ENCODE measurements at regions not wholly inside any gene's neighbourhood (a gene's known extent, or its start where the extent isn't known, plus 50 kb on each side); places are given as distances from the start of the nearest gene placed in this dataset.
A peak's percentile ranks its signal among the peaks of the same experiment; 100 is the strongest.

- no peak for DNase-seq (ENCODE audit: low read depth)
Observed at GRCh38 chrX:49773993-49774392, 55.1 kb upstream of the PAGE4 start.

GRCh38 chrX:49767236-49767635 lies 61.9 kb upstream of the PAGE4 start:
- no peak for DNase-seq (ENCODE audit: low read depth)

GRCh38 chrX:49762175-49762720 lies 66.5 kb upstream of the PAGE1 start:
- DNase-seq (ENCODE audit: low read depth): no peak

GRCh38 chrX:49761481-49761880 lies 65.7 kb upstream of the PAGE1 start:
- DNase-seq (ENCODE audit: low read depth): peak; percentile 1

DNA sequence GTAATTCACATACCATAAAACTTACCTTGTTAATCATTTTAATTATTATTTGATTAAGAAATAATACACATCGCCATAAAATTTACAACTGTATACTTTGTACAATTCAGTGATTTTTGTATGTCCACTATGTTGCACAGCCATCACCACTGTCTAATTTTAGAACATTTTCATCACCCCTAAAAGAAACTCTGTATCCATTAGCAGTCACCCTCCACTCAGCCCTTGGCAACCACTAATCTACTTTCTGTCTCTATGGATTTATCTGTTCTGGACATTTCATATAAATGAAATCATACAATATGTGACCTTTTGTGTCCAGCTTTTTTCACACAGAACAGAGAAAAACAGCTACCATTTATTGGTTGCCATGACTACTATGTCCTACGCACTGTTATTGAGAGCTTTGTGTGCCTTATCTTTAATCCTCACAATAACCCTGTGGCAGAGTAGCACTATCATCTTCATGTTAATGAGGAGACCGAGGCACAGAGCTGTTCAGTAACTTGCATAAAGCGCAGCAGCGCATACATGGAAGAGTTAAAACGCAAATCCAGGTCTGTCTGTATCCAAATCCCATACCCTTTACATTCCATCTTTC lies 64.6 kb upstream of the PAGE1 start:
- DNase-seq (ENCODE audit: low read depth): no peak

- no peak for DNase-seq (ENCODE audit: low read depth)
Observed at GRCh38 chrX:49756692-49757091, 60.9 kb upstream of the PAGE1 start.

GRCh38 chrX:49754233-49754857 lies 58.6 kb upstream of the PAGE1 start:
- DNase-seq (ENCODE audit: low read depth): peak; percentile 20

DNA sequence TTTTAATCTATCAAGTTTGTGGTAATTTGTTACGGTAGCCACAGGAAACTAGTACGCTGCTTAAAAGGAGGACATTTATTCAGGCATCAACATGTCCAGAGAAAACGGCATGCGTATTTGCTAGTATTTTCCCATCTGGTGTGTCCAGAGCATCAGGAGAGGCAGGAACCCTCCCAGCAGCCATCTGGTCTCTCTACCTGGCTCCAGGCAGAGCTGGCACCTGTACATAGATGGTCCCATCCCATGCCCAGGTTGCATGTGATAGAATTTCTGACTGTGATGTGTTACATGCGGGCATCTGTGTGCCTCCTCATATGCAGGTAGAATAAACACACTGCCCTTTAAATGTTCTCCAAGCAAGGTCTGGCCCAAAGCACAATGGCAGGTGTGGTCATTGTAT lies 57.9 kb upstream of the PAGE1 start:
- no peak for DNase-seq (ENCODE audit: low read depth)

- no peak for DNase-seq (ENCODE audit: low read depth)
Observed at GRCh38 chrX:49748211-49748956, 52.6 kb upstream of the PAGE1 start.

DNA sequence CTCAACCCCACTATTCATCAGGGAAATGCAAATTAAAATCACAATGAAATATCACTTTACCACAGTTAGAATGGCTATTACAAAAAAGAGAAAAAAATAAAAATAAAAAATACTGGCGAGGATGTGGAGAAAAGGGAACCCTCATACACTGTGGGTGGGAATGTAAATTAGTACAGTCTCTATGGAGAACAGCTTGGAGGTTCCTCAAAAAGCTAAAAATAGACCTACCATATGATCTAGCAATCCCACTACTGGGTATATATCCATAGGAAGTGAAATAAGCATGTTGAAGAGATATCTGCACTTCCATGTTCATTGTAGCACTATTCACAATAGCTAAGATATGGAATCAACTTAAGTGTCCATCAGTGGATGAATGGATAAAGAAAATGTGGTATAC lies 50.5 kb upstream of the PAGE1 start:
- no peak for DNase-seq (ENCODE audit: low read depth)

Data from LHCN-M2 (cell line).